ENCODE measurements at regions not wholly inside any gene's neighbourhood (a gene's known extent, or its start where the extent isn't known, plus 50 kb on each side); places are given as distances from the start of the nearest gene placed in this dataset.

DNA sequence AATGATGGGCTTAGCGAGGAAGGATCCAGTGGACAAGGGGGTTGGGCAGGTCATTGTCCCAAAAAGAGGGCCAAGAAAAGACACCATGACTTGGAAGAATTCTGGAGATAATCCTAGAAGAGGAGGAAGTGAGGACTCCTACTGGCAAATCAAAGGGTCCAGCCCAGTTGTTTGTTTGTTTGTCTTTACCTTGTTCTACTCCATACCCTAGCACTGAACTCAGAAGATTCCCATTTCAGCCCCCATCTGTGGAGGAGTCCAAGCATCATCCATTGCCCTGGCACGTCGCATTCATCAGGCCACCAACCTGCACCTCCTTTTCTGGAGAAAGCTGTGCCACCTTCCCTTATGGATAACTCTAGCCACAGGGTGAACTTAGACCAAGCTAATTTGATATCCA is 326.2 kb downstream of the EN1 start:
- TF ChIP-seq, protein P1, sequence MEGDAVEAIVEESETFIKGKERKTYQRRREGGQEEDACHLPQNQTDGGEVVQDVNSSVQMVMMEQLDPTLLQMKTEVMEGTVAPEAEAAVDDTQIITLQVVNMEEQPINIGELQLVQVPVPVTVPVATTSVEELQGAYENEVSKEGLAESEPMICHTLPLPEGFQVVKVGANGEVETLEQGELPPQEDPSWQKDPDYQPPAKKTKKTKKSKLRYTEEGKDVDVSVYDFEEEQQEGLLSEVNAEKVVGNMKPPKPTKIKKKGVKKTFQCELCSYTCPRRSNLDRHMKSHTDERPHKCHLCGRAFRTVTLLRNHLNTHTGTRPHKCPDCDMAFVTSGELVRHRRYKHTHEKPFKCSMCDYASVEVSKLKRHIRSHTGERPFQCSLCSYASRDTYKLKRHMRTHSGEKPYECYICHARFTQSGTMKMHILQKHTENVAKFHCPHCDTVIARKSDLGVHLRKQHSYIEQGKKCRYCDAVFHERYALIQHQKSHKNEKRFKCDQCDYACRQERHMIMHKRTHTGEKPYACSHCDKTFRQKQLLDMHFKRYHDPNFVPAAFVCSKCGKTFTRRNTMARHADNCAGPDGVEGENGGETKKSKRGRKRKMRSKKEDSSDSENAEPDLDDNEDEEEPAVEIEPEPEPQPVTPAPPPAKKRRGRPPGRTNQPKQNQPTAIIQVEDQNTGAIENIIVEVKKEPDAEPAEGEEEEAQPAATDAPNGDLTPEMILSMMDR (IDR thresholded peaks at IDR 0.05; ENCODE audit: low read depth, low read length), result no peak
- H3K4me3 ChIP-seq (ENCODE audit: low read depth, low read length), result no peak overlapping the region

DNA sequence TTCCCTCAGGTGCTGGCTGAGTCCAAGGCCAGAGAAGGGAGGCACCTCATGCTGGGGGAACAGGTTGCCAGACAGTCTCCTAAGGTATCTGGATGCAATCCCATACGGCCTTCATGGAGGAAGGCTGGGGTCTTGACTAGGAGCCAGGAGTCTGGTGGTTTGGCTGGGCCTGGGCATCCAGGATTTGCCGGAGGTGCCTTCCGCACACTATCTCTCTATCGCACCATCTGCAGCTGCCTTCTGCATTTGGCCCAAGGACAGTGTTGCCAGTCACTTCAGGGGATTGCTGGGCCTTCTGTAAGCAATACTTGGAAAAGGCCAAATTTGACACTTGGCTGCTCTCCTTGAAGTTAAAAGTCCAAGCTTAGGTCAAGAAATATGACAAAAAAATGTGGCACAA is 327.2 kb downstream of the EN1 start:
- TF ChIP-seq, protein P1 (IDR thresholded peaks at IDR 0.05; ENCODE audit: low read depth, low read length), result no peak
- H3K4me3 ChIP-seq (ENCODE audit: low read depth, low read length), result no peak overlapping the region

DNA sequence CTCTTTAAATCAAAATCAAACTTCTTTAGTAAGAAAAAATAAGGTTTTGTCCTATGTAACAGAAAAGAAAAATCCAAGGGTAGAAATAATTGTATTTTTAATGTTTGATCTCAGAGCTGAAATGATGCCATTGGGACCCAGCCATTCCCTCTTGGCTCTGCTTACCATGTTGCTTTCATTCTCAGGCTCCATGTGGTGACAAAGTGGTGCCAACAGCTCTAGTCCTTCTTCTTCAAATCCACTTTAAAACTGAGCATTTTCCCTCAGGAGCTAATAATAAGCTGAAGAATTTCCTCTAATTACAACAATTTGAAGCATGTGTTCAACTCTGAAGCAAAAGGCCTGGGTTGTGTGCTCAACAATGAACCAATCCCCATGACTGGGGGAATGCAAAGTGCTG is 327.9 kb downstream of the EN1 start:
- H3K4me3 ChIP-seq (ENCODE audit: low read depth, low read length), result no peak overlapping the region
- TF ChIP-seq, protein P1 (IDR thresholded peaks at IDR 0.05; ENCODE audit: low read depth, low read length), result no peak

DNA sequence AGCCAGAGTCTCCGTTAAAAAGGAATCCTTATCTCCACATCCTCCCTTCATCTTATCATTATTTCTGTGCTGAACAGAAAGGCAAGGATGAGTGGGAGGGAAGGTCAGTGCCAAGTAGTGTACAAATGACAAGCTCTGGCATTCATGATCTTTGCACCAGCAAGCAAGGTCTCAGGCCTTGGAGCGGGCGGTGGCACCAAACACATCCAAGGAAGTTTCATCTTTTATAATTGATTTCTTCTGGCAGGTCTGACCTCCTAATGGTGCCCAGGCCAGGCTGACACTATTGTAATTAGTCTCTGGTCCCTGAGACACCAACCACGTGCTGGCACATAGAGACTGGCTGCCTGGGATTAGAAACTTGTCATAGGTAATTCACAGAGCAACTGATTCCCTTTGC is 336.6 kb downstream of the EN1 start:
- TF ChIP-seq, protein P1 (IDR thresholded peaks at IDR 0.05; ENCODE audit: low read depth, low read length), result no peak
- H3K4me3 ChIP-seq (ENCODE audit: low read depth, low read length), result no peak overlapping the region

DNA sequence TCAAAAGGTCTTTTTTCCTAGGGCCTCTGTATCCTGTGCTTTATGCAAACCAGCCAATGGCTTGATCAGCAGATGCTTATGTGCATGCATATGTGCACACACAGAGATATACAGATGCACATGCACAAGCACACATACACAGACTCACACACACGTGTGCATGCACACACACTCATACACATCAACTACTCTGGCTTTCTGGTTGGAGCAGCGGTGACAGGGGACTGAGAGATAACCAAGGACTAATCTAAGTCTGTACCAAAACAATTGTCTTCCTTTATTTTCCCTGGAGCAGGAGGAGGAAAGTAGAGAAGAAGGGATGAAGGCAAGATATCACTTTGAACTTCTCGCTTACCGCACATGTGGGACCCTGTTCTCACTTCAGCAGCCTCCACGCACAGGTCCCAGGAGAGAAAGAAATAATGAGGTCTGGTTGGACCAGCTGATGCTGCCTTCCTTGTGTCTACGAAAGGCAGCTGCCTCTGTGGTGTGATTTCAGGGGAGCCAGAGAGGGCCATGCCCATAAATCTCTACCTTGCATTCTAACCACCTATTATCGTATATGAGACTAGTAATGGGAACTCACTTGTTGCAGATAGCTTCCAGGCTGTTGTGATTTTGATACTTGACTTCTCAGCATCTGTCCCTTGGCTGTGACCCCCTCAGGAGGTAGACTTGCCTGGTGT is 338.0 kb downstream of the EN1 start:
- TF ChIP-seq, protein P1 (IDR thresholded peaks at IDR 0.05; ENCODE audit: low read depth, low read length), result no peak

DNA sequence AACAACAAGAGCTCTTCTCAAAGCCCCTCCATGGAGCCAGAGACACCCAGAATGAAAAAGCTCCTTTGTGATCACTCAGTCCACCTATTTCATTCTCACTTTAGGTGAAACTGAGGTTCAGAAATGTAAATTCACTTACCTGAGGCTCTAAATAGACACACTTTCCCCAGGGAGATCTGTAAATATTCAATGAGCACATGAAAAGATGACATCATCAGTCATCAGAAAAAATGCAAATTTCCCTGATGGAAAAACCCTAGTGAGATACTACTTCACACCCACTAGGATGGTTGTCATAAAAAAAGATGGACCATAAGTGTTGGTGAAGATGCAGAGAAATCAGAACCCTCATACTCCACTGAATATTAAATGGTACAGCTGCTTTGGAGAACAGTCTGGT is 339.2 kb downstream of the EN1 start:
- no peak overlapping the region for H3K4me3 ChIP-seq (ENCODE audit: low read depth, low read length)
- TF ChIP-seq, protein P1 (IDR thresholded peaks at IDR 0.05; ENCODE audit: low read depth, low read length), result no peak

More for the DNA sequence above, 338.0 kb downstream of the EN1 start:
- no peak overlapping the region for H3K4me3 ChIP-seq (ENCODE audit: low read depth, low read length)

DNA sequence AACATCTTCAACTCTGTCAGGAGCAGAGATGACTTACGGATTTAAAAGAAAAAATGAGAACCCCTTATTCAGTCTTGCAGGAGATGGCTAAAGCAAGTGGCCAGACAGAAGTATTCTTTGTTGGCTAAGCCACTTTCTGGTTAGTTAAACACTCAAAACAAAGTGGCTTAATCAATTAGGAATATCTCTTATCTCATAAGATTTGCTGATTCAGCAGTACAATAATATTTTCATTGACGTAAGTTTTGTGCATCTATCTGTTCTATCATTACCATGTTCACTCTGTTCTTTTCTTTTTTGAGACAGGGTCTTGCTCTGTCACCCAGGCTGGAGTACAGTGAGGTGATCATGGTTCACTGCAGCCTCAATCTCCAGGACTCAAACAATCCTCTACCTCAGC is 342.0 kb downstream of the EN1 start:
- no peak overlapping the region for H3K4me3 ChIP-seq (ENCODE audit: low read depth, low read length)
- TF ChIP-seq, protein P1 (IDR thresholded peaks at IDR 0.05; ENCODE audit: low read depth, low read length), result no peak
